ENCODE measurements at regions not wholly inside any gene's neighbourhood (a gene's known extent, or its start where the extent isn't known, plus 50 kb on each side); places are given as distances from the start of the nearest gene placed in this dataset.

DNA sequence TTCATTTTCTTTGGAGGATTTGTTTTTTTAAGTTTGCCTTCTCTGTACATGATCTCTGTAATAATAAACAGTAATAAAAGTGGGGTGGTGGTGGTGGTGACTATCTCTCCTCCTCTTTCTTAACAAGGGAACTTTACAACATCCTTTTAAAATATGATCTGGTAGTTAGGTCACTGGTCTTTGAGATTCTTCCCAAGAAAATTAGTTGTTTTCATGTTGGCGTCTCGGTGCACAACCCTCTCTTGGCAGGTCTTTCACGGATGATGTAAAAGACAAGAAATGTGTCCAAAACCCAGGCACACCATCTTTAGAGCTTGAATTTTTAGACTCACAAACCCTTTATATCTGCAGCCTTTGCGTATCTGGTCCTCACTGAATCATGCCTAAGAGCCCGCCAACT is 488.5 kb upstream of the TBX3 start:
- DNase-seq (ENCODE audit: low read depth): peak; percentile 81
- no peak overlapping the region for H3K4me3 ChIP-seq (ENCODE audit: control insufficient read depth, low read depth, low read length)
- TF ChIP-seq, protein P1, sequence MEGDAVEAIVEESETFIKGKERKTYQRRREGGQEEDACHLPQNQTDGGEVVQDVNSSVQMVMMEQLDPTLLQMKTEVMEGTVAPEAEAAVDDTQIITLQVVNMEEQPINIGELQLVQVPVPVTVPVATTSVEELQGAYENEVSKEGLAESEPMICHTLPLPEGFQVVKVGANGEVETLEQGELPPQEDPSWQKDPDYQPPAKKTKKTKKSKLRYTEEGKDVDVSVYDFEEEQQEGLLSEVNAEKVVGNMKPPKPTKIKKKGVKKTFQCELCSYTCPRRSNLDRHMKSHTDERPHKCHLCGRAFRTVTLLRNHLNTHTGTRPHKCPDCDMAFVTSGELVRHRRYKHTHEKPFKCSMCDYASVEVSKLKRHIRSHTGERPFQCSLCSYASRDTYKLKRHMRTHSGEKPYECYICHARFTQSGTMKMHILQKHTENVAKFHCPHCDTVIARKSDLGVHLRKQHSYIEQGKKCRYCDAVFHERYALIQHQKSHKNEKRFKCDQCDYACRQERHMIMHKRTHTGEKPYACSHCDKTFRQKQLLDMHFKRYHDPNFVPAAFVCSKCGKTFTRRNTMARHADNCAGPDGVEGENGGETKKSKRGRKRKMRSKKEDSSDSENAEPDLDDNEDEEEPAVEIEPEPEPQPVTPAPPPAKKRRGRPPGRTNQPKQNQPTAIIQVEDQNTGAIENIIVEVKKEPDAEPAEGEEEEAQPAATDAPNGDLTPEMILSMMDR (IDR thresholded peaks at IDR 0.05; ENCODE audit: control insufficient read depth, insufficient read depth, low read depth, low read length, missing control alignments): no peak

DNA sequence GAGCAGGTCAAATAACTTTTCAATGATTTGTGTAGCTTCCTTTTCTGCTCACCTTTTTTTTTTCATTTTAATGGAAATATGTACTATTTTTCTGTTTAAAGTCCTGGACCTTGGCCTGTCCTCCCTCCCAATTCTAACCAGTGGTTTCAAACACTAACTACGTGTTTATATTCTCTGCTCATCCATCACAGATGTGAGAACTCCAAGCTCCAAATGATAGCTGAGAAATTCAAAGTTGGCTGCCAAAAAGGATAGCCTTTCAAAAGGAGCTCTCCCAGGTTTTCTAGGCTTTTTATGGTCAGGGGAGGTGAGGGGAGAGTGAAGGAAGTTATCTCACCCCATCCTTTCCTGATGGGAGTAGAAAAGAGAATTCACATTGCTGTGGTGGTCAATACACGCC is 486.0 kb upstream of the TBX3 start:
- H3K4me3 ChIP-seq (ENCODE audit: control insufficient read depth, low read depth, low read length): no peak overlapping the region
- DNase-seq (ENCODE audit: low read depth): no peak
- TF ChIP-seq, protein P1 (IDR thresholded peaks at IDR 0.05; ENCODE audit: control insufficient read depth, insufficient read depth, low read depth, low read length, missing control alignments): no peak

DNA sequence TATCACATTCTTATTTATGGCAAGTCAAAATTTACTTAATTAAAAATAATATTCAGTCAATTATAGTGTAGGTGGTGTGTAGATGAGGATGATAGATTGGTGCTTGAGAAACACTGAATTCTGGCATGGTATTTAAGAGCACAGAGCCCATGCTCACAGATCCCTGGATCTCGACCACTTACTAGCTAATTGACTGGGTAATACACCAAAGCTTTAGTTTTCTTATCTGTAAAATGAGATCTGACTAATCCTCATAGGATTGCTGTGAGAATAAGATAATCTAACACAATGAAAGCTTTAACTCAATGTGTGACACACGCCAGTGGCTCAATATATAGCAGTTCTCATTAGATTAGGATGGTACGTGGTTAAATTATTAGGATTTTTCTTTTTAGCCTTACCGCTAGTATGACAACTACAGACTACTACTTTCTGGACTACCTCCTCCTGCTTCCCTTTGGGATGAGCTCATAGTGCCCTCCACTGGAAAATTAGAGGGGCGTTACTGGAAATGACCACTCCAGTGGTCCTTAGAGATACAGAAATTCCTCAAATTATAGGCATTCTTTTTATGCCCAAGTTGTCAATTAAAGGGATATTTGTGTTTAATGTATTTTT is 482.8 kb upstream of the TBX3 start:
- DNase-seq (ENCODE audit: low read depth): peak; percentile 11
- TF ChIP-seq, protein P1 (IDR thresholded peaks at IDR 0.05; ENCODE audit: control insufficient read depth, insufficient read depth, low read depth, low read length, missing control alignments): peak; percentile 29
- no peak overlapping the region for H3K4me3 ChIP-seq (ENCODE audit: control insufficient read depth, low read depth, low read length)

DNA sequence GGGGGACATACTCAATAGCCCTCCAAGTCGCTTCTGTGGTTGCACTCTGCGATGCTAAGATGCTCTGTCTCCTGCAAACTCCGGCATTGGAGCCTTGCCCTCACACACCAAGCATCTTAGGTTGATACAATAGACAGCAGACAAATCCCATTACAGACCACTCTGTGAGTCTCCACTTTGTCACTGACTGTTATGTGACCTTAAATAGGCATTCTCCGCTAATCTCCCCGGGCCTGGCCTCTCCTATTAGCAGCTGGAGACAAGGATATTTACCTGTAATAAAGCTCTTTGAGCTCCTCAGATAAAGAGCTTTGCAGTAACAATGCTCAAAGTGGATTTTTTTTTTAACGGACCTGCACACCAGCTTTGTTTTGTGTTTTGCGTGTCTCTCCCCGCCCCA is 479.7 kb upstream of the TBX3 start:
- H3K4me3 ChIP-seq (ENCODE audit: control insufficient read depth, low read depth, low read length): no peak overlapping the region
- DNase-seq (ENCODE audit: low read depth): no peak
- TF ChIP-seq, protein P1 (IDR thresholded peaks at IDR 0.05; ENCODE audit: control insufficient read depth, insufficient read depth, low read depth, low read length, missing control alignments): no peak

DNA sequence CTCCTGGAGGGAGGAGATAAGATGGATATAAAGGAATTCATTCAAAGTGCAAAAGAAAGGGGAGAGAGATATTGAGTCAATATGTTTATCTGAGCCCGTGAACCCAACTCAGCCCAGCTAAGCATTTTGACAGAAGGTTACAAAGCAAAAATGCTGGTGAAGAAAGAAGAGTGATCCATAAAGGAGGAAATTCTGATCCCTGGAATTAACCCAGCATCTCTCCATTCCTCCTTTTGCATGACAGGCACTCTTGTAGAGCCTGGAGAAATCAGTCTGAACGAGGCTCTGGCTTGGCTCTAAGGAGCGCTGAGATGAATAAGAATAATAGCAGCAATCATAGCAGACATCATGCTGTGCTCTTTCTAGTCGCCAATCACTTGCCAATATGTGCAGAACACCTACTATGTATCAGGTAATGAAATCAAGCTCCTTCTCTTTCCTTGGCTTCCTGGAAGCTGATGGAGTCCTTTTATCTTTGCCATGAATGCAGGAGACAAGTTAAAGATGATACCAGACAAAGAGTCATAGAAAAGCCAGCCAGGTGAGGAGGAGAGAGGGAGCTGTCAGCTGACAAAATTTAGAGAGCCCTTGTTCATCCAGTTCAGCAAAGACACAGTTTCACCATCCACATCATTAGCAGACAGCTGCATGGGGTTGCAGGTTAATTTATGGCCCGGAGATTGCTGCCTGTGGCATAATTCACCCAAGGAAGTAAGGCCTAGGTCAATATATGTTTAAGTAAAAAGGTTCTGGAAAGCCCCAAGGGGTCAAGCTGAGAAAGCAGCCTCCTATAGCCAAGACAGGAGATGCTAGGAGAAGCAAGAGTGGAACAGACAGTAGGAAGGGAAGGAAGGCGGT is 476.5 kb upstream of the TBX3 start:
- H3K4me3 ChIP-seq (ENCODE audit: control insufficient read depth, low read depth, low read length): no peak overlapping the region
- DNase-seq (ENCODE audit: low read depth): no peak
- TF ChIP-seq, protein P1 (IDR thresholded peaks at IDR 0.05; ENCODE audit: control insufficient read depth, insufficient read depth, low read depth, low read length, missing control alignments): no peak

DNA sequence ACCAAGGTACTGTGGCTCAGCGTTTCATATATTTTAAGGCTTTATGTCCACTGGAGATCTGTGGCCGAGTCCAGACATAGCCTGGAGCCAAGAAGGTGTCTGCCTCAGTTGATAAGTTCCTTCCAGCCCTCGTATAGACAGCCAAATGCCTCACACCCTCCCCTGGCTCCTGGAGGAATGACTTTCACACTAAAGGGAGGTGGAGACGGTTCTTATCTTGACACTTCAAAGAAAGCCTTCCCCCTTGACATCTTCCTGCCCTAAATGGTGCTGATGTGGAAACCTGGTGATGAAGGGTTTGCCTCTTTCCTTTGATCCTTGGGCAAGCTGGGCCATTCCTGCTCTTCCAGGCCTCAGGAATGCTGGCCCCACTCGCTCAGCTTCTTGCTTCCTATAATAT is 474.8 kb upstream of the TBX3 start:
- no peak for DNase-seq (ENCODE audit: low read depth)
- no peak overlapping the region for H3K4me3 ChIP-seq (ENCODE audit: control insufficient read depth, low read depth, low read length)
- TF ChIP-seq, protein P1 (IDR thresholded peaks at IDR 0.05; ENCODE audit: control insufficient read depth, insufficient read depth, low read depth, low read length, missing control alignments): no peak
